Right renal pelvis (tissue), 4 donors: ENCODE measurements at regions not wholly inside any gene's neighbourhood (a gene's known extent, or its start where the extent isn't known, plus 50 kb on each side); places are given as distances from the start of the nearest gene placed in this dataset.
A peak's percentile ranks its signal among the peaks of the same experiment; 100 is the strongest.
"Not testable (repeated sequence)": the region's sequence is repeated elsewhere in the genome, so short reads cannot be mapped to it uniquely, and the experiment has no call there.

Source experiments
- DNase-seq, 4 donors: peaks; one replicate each; pipeline ENCODE4 v3.0.0-alpha.2; 2013; ENCODE audit warnings: low read depth in 4 of 4, low spot score in 3 of 4, missing footprints in 1 of 4

- no peak for DNase-seq
These were observed 1645.4 kb upstream of the SPRY2 start for GRCh38 chr13:81986308-81986707.

- no peak for DNase-seq
These were observed 1616.2 kb upstream of the SPRY2 start for GRCh38 chr13:81957121-81957520.

DNA sequence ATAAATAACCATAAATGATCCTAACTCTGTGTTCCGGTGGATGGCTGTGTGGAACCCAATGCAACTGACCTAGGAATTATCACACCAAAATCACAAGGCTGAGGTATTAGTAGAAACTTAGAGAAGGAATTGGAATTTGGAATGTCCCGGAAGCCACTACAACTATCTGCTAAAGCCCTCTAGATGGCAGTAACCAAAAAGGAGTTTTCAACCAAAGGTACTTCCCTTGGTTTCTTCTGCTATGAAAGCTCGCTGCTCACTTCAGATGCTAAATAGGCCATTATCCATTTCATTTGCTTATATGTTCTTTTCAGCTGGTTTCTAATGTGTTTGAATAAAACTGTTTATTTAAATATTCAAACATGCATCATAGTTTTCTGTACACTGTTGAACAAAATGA lies 1589.1 kb upstream of the SPRY2 start:
- DNase-seq = peak in 2 of 4 donors; percentile 8 to 16

GRCh38 chr13:81927347-81927746 lies 1586.4 kb upstream of the SPRY2 start:
- DNase-seq = no peak

GRCh38 chr13:81917810-81918209 lies 1576.9 kb upstream of the SPRY2 start:
- peak; percentile 5 to 38 (median 29) for DNase-seq

- DNase-seq = no peak
These were observed 1575.5 kb upstream of the SPRY2 start for GRCh38 chr13:81916461-81916860.

- DNase-seq = no peak
These were observed 1567.0 kb upstream of the SPRY2 start for GRCh38 chr13:81907787-81908372.

DNA sequence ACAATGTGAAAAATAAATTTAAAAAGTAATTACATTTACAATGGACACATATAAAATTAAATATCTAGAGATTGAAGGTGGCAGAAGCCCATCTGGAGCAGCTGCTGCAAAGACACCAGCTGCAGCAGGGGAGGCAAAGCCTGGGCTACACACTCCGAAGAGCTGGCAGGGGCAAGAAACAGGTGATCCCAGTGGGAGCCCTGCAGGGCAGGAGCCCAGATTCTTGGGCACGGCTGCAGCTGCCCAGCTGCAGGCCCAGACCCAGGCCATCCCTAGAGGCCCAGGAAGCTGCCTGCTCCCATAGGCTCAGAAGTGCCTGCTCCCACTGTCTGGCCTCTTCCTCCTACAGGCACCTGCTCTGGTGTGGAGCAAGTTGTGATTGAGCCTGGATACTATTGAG lies 1547.9 kb upstream of the SPRY2 start:
- DNase-seq = no peak

- no peak for DNase-seq
These were observed 1534.0 kb upstream of the SPRY2 start for GRCh38 chr13:81874681-81875661.

DNA sequence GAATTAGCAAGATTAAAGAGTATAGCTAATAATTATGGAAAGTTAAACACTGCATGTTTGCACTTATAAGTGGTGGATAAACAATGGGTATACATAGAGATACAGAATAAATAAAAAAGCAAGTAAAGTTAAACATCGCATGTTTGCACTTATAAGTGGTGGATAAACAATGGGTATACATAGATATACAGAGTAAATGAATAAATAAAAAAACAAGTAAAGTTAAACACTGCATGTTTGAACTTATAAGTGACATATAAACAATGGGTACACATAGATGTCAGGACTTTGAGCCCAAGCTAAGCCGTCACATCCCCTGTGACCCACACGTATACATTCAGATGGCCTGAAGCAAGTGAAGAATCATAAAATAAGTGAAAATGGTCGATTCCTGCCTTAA lies 1533.3 kb upstream of the SPRY2 start:
- no peak for DNase-seq

GRCh38 chr13:81872581-81872980 lies 1531.7 kb upstream of the SPRY2 start:
- peak; percentile 3 to 12 (median 5) for DNase-seq

GRCh38 chr13:81871751-81872325 lies 1530.9 kb upstream of the SPRY2 start:
- not testable (repeated sequence) for DNase-seq

DNA sequence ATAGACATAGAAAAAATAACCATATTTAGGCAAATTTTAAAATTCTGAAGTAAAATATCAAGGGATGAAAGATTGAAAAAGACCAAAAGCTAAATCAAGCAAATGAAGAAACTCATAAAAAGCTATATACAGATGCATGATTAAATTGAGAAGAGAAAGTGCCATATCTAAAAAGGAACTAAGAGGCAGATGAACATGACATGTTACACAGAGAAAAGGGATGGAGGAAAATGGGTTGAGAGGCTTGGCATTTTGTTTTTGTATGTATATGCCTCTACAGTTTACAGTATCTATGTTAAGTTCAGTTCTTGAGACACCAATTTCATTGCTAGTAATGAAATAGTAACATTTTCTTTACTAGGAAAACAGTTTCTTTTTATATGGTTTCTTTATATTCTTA lies 1507.4 kb upstream of the SPRY2 start:
- no peak for DNase-seq

DNA sequence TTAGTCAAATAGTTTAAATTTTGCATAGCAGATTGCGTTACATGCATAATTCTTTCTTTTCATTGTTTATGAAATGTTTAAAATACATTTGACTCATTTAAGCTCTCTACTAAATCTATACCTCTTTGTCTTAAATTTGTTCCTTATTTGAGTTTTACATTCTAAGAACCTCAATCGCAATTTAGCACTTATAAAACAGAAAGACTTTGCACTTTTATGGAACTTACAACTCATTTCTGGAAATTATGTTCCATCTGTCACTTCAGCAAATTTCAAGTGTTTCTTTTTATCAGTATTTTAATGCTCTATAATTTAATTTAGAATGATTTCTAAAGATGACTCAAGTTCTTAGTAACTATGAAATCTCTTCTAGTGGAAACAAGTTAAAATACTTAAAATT lies 1505.8 kb upstream of the SPRY2 start:
- DNase-seq = no peak

GRCh38 chr13:81821259-81821658 lies 1480.3 kb upstream of the SPRY2 start:
- no peak for DNase-seq

GRCh38 chr13:81800433-81800832 lies 1459.5 kb upstream of the SPRY2 start:
- DNase-seq = no peak

- DNase-seq = no peak
These were observed 1454.8 kb upstream of the SPRY2 start for GRCh38 chr13:81795710-81796109.

DNA sequence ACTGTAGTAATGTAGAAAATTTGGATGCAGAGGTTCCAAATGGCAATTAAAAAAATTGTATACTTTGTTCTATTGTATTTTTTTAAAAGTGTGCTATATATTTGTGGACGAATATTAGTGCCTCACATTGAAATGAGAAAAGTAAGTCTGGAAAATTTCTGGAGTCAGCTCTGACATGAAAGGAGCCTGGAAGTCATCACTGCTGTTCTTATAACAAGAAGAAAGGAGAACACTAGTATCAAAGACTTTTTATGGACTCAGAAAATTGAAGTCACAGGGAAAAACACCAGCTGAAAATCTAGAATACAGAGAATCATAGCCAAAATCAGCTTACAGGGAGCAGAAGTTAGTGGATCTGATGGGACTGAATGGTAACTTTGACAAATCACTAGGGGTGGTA lies 1450.7 kb upstream of the SPRY2 start:
- no peak for DNase-seq

- no peak for DNase-seq
These were observed 1440.5 kb upstream of the SPRY2 start for GRCh38 chr13:81781471-81781870.

GRCh38 chr13:81779876-81780275 lies 1439.0 kb upstream of the SPRY2 start:
- DNase-seq = no peak

DNA sequence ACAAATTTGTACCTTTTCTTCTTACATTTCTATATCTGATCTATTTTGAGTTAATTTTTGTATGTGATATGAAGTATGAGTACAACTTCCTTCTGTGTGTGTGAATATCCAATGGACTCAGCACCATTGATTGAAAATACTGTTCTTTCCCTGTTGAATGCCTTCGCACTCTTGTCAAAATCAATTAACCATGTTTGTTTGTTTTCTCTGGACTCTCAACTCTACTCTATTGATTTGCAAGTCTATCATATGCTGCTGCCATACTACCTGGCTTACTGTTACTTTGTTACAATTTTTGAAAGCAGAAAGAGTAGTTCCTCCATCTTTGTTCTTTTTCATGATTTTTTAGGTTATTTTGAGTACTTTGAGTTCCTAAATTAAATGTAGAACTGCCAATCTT lies 1437.4 kb upstream of the SPRY2 start:
- no peak for DNase-seq

DNA sequence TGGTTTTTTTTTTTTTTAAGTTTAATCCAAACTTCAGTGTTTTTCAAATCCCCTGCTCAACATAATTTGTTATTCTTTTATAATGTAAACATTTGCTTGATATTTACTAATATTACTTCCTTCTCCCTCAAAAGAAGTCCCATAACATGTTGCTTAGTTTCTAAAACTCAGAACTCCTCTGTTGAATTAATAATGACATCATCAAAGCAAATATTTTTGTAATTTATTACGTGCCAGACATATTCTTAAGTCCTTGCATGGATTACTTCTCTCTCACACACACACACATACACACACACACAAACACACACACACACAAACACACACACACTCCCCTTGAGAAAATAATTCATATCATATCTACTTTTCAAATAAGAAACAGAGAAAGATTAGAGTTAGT lies 1432.3 kb upstream of the SPRY2 start:
- DNase-seq = no peak
